Duodenal mucosa (tissue), 2 donors: ENCODE measurements at regions not wholly inside any gene's neighbourhood (a gene's known extent, or its start where the extent isn't known, plus 50 kb on each side); places are given as distances from the start of the nearest gene placed in this dataset.

Experiments used
- H3K27ac ChIP-seq: one replicate; pipeline ENCODE4 v1.7.0; 2013; ENCODE audit warnings: low read depth, low read length
- H3K27me3 ChIP-seq, 2 donors: one replicate each; pipeline ENCODE4 v1.7.0; 2013; ENCODE audit warnings: low read length in 2 of 2, control low read depth in 1 of 2; ENCODE audit not compliant: insufficient read depth in 2 of 2, control insufficient read depth in 1 of 2
- H3K36me3 ChIP-seq, 2 donors: one replicate each; pipeline ENCODE4 v1.7.0; 2013; ENCODE audit warnings: low read length in 2 of 2, control low read depth in 1 of 2; ENCODE audit not compliant: insufficient read depth in 2 of 2, control insufficient read depth in 1 of 2
- H3K4me1 ChIP-seq, 2 donors: one replicate each; pipeline ENCODE4 v1.7.0; 2013; ENCODE audit warnings: low read length in 2 of 2, control low read depth in 1 of 2; ENCODE audit not compliant: insufficient read depth in 2 of 2, control insufficient read depth in 1 of 2
- H3K4me3 ChIP-seq, 2 donors: one replicate each; pipeline ENCODE4 v1.7.0; 2013; ENCODE audit warnings: low read length in 2 of 2, low read depth in 1 of 2
- H3K9ac ChIP-seq, 2 donors: one replicate each; pipeline ENCODE4 v1.7.0; 2013; ENCODE audit warnings: low read length in 2 of 2, low read depth in 1 of 2
- H3K9me3 ChIP-seq, 2 donors: one replicate each; pipeline ENCODE4 v1.7.0; 2013; ENCODE audit warnings: low read length in 2 of 2, control low read depth in 1 of 2; ENCODE audit not compliant: control insufficient read depth in 1 of 2

DNA sequence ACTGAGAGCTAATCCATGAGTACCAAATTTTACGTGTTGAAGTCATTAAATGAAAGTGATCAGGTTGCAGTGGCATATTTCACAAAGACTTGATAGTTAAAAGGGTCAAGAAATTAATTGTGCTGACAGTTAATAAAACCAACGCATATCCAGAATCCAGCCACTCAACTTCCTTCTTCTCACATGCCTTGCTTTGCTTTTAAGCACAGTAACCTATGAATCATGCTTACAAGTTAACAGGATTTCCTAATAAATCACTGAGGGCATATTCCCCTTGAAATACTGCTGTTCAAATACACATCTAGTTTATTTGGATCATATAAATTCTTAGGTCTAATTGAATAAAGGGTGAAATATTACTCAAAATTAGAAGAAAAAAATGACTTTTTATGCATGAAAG is 801.5 kb upstream of the EPHA6 start:
- Histone ChIP-seq H3K4me1 (no peaks in the 10 kb centered on the region), H3K27ac (no peak overlapping the region), H3K27me3 (no peaks in the 10 kb centered on the region), H3K9ac (no peak overlapping the region), H3K4me3 (no peak overlapping the region), H3K36me3 (no peaks in the 10 kb centered on the region), H3K9me3 (no peaks in the 10 kb centered on the region)

GRCh38 chr3:96017556-96017955 is 796.8 kb upstream of the EPHA6 start:
- no peaks in the 10 kb centered on the region for H3K9me3 ChIP-seq
- H3K27ac ChIP-seq: no peak overlapping the region
- no peaks in the 10 kb centered on the region for H3K36me3 ChIP-seq
- no peak overlapping the region for H3K9ac ChIP-seq
- H3K27me3 ChIP-seq: no peaks in the 10 kb centered on the region
- H3K4me1 ChIP-seq: no peaks in the 10 kb centered on the region
- no peak overlapping the region for H3K4me3 ChIP-seq

DNA sequence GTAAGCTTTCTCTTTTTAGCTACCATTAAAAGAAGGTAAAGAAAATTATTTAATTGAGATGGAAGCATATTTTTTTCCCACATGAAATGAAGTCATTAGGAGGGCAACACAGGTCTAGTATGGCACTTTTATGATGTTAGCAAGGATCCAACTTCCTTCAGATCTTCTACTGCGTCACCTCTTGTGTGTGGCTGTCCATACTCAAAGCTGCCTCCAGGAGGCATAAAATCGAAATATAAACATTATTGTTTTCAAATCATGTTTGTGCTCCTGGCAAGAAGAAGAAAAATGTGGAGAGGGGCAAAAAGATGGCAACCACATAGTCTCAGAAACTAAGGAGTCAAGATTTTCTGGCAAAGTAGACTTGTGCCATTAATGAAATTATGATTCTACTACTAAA is 791.7 kb upstream of the EPHA6 start:
- no peaks in the 10 kb centered on the region for H3K9me3 ChIP-seq
- H3K9ac ChIP-seq: no peak overlapping the region
- no peaks in the 10 kb centered on the region for H3K4me1 ChIP-seq
- H3K36me3 ChIP-seq: no peaks in the 10 kb centered on the region
- no peak overlapping the region for H3K4me3 ChIP-seq
- no peak overlapping the region for H3K27ac ChIP-seq
- no peaks in the 10 kb centered on the region for H3K27me3 ChIP-seq

DNA sequence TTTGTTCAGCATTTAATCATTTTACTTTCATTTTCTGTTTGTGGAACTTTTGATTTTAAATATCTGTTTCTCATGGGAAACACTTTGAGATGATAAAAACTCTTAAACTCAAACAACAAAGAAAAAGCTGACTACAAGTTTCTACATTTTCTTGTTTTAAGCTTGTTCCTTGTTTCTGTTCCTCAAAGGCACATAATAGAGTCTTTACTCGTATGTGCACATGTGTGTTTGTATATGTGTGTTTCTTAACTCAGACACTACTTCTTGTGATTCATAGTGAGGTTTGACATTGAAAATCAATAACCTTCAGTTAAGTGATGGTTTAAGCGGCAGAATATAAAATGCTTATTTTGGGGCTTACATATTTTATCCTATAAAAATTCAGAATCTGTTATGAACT is 786.7 kb upstream of the EPHA6 start:
- Histone ChIP-seq H3K36me3 (no peaks in the 10 kb centered on the region), H3K9me3 (no peaks in the 10 kb centered on the region), H3K4me3 (no peak overlapping the region), H3K27ac (no peak overlapping the region), H3K27me3 (no peaks in the 10 kb centered on the region), H3K4me1 (no peaks in the 10 kb centered on the region), H3K9ac (no peak overlapping the region)

DNA sequence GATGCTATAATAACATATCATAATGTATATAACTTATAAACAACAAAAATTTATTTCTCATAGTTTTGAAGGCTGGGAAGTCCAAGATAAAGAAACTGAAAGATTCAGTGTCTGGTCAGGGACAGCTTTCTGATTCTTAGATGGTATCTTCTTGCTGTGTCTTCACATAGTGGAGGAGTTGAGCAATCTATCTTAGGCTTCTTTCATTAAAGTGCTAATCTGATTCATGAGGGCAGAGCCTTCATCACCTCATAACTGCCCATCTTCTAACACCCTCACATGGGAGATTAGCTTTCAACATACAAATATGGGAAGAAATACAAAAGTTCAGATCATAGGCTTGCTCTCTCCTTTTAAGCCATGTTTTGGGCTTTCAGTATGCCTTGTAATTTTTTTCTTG is 774.8 kb upstream of the EPHA6 start:
- no peak overlapping the region for H3K4me3 ChIP-seq
- H3K36me3 ChIP-seq: no peaks in the 10 kb centered on the region
- no peak overlapping the region for H3K27ac ChIP-seq
- no peaks in the 10 kb centered on the region for H3K4me1 ChIP-seq
- H3K9me3 ChIP-seq: peaks cover 0 to 2% of the 10 kb centered on the region in 2 donors
- H3K9ac ChIP-seq: no peak overlapping the region
- no peaks in the 10 kb centered on the region for H3K27me3 ChIP-seq

DNA sequence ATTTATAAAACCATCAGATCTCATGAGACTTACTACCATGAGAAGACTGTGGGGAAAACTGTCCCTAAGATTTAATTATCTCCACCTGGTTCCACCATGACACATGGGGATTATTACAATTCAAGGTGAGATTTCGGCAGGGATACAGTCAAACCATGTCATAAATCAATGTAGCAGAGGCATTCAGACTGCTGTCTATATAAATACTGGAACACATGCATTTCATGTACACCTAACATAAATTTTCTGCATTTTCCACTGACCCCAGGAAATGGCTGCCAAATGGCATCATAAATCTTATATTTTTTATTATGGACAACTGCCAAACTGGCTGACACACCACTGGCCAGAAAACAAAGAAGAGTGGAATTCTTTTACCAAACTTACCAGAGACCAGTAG is 755.1 kb upstream of the EPHA6 start:
- no peaks in the 10 kb centered on the region for H3K27me3 ChIP-seq
- no peaks in the 10 kb centered on the region for H3K4me1 ChIP-seq
- no peak overlapping the region for H3K27ac ChIP-seq

GRCh38 chr3:96069065-96069464 is 745.3 kb upstream of the EPHA6 start:
- H3K4me3 ChIP-seq: no peak overlapping the region
- H3K4me1 ChIP-seq: no peaks in the 10 kb centered on the region
- H3K36me3 ChIP-seq: no peaks in the 10 kb centered on the region
- H3K9me3 ChIP-seq: peaks cover 0 to 14% of the 10 kb centered on the region in 2 donors
- no peaks in the 10 kb centered on the region for H3K27me3 ChIP-seq
- H3K9ac ChIP-seq: no peak overlapping the region
- no peak overlapping the region for H3K27ac ChIP-seq

More for the DNA sequence above, 755.1 kb upstream of the EPHA6 start:
- Histone ChIP-seq H3K9ac (no peak overlapping the region), H3K36me3 (no peaks in the 10 kb centered on the region), H3K9me3 (peaks cover 0 to 2% of the 10 kb centered on the region in 2 donors), H3K4me3 (no peak overlapping the region)

GRCh38 chr3:96070678-96071077 is 743.7 kb upstream of the EPHA6 start:
- Histone ChIP-seq H3K9me3 (peaks cover 0 to 14% of the 10 kb centered on the region in 2 donors), H3K4me3 (no peak overlapping the region), H3K9ac (no peak overlapping the region), H3K27me3 (no peaks in the 10 kb centered on the region), H3K4me1 (no peaks in the 10 kb centered on the region), H3K27ac (no peak overlapping the region), H3K36me3 (no peaks in the 10 kb centered on the region)

GRCh38 chr3:96071097-96071496 is 743.3 kb upstream of the EPHA6 start:
- Histone ChIP-seq H3K4me1 (no peaks in the 10 kb centered on the region), H3K27me3 (no peaks in the 10 kb centered on the region), H3K4me3 (no peak overlapping the region), H3K9ac (no peak overlapping the region), H3K36me3 (no peaks in the 10 kb centered on the region), H3K9me3 (peaks cover 0 to 14% of the 10 kb centered on the region in 2 donors), H3K27ac (no peak overlapping the region)

DNA sequence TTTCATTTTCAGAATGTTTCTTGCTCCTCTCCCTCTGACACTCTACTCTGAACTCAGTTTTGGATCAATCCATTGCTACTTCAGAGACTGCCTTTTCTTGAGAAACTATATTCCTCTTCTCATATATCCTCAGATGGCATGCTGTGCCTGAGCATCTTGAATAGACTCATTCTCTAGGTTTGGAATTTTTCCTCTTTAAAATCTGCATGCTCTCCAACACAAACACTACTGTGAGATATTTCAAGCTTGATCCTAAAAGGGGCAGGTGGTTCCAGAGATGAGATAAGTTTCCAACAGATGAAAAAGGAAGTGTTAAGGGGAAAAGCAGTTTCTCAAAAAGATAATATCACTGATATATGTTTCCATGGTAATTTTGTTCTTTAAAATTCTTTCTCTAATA is 742.2 kb upstream of the EPHA6 start:
- Histone ChIP-seq H3K27ac (no peak overlapping the region), H3K4me3 (no peak overlapping the region), H3K9ac (no peak overlapping the region), H3K36me3 (no peaks in the 10 kb centered on the region), H3K9me3 (peaks cover 0 to 14% of the 10 kb centered on the region in 2 donors), H3K27me3 (no peaks in the 10 kb centered on the region), H3K4me1 (no peaks in the 10 kb centered on the region)

DNA sequence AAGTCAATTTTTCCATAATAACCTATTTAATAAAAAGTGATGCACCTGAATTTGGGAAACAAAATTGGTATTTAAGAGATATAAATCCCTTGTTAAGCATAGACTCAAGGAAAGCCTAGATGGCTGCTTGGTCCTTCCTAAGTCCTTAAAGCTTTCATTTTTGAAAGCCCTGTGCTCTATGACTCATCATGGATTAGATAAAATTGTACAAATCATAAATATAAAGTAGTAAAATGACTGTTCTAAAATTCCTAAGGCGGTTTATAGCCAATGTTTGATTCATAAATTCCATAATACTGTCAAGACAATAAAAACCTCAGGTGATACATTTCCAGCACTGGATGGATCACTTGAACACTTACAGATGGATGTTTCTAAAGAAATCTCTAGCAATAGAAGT is 730.8 kb upstream of the EPHA6 start:
- H3K27ac ChIP-seq: no peak overlapping the region
- no peaks in the 10 kb centered on the region for H3K36me3 ChIP-seq
- no peak overlapping the region for H3K9ac ChIP-seq
- H3K4me1 ChIP-seq: no peaks in the 10 kb centered on the region
- H3K9me3 ChIP-seq: no peaks in the 10 kb centered on the region
- no peak overlapping the region for H3K4me3 ChIP-seq
- H3K27me3 ChIP-seq: no peaks in the 10 kb centered on the region
